GM18907 (cell line): ENCODE measurements at regions not wholly inside any gene's neighbourhood (a gene's known extent, or its start where the extent isn't known, plus 50 kb on each side); places are given as distances from the start of the nearest gene placed in this dataset.
A peak's percentile ranks its signal among the peaks of the same experiment; 100 is the strongest.
"Not testable (repeated sequence)": the region's sequence is repeated elsewhere in the genome, so short reads cannot be mapped to it uniquely, and the experiment has no call there.

Experiments
- ATAC-seq: cut with Tn5 transposase; IDR thresholded peaks from one replicate; pipeline ENCODE4 v1.9.1; 2021; ENCODE audit warnings: mild to moderate bottlenecking, moderate library complexity; ENCODE audit not compliant: unreplicated experiment

GRCh38 chr4:33739884-33740632 is 2504.3 kb downstream of the ARAP2 start:
- ATAC-seq, result no peak

DNA sequence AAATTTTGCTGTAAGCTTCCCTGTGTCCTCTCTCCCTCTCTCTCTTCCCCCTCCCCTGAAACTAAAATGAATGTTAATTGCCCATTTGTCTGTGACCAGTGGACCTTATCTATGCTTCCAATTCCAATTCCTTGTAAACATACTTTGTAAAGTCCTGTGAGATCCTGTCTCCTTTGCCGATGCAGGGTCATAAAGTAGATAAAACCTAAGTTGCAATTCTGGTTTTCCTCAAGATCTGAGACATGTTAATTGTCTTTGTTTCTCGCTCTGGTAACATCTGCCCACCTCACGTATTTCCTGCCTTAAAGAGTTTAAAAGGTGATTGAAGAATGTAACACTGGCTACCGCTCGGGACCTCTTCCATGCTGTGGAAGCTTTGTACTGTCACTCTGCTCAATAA is 2503.4 kb downstream of the ARAP2 start:
- ATAC-seq, result not testable (repeated sequence)

- peak; percentile 64 for ATAC-seq
Measured at GRCh38 chr4:33746979-33747378, 2497.3 kb downstream of the ARAP2 start.

DNA sequence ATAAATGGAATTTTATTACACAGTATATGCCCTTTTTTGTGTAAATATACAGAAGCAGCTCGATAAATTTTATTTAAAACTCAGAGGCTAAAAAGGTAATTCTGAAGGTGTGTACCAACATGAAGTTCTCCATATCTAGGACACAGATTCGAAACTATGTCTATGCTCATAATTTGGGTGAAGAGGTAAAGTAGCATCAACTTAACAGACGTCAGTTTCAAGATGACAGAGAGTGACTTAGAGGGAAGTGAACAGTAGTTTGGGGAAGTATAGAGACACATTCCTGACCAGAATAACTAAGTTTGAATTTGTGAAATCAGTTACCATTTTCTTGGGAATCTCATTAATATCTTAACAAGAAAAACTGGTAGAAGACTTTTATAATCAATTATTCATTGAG is 2493.3 kb downstream of the ARAP2 start:
- ATAC-seq, result no peak

GRCh38 chr4:33772582-33772981 is 2471.7 kb downstream of the ARAP2 start:
- no peak for ATAC-seq

- ATAC-seq, result no peak
Measured at GRCh38 chr4:33780952-33781791, 2463.1 kb downstream of the ARAP2 start.

DNA sequence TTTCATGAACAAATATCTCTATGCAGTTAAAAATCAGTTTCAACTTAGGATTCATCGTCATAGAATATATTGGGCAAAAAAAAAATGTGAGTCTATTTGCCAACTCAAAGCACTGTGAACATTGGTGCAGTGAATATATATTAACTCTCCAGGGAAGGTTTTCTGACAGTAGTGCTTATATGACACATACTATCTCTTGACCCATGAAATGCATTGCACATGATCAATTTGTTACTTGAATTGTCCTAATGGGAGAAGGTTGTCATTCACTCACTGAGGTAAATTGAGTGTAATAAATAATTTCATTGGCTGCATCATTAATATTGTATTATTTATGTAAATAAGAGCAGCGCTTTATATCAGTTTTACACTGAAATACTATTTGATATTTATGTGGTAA is 2458.5 kb downstream of the ARAP2 start:
- no peak for ATAC-seq

GRCh38 chr4:33802578-33802977 is 2441.7 kb downstream of the ARAP2 start:
- no peak for ATAC-seq

- ATAC-seq, result no peak
Measured at GRCh38 chr4:33825685-33826084, 2418.6 kb downstream of the ARAP2 start.

DNA sequence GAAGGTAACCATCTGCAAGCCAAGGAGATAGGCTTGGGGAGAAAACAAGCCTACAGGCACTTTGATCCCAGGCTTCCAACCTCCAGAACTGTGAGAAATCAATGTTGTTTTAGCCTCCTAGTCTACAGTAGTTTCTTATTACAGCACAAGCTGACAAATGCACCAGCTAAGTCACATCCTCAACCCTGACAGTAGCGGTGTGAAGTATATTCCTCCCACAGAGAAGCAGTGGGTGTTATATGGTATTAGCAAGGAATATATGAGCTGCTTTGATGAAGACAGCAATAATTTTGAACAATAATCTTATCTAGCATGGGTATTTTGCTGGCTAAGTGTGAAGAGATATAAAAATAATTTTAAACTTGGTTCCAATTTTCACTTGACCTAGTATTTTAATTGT is 2415.0 kb downstream of the ARAP2 start:
- ATAC-seq, result not testable (repeated sequence)

DNA sequence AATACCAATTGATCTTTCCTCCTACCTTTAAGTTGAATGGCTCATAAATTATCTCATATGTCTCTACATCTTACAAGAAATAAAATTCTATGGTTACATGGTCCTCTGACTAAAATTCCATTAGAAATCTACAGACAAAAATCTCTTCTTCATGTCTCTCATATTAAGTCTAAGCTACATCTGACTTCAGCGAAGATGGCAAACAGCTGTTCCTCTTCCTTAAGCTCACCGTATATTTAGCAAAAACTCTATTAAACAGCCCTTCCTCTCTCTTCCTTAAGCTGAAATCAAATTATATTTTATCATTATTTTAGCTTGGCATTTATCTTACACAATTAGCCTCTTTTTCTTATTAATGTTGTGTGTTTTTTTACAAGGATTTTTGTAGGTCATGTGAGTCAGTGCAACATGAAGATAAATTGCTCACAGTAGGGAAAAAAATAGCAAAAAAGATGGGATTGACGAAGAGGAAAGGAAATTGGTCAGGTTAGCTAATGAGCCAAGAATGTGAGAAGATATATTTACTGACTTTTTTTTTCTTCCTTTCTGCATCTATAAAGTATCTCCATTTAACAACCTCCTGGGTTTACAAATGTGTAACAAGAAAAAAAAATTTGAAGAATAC is 2412.8 kb downstream of the ARAP2 start:
- ATAC-seq, result no peak

- not testable (repeated sequence) for ATAC-seq
Measured at GRCh38 chr4:33835764-33836163, 2408.6 kb downstream of the ARAP2 start.

GRCh38 chr4:33837043-33837838 is 2407.1 kb downstream of the ARAP2 start:
- ATAC-seq, result no peak

DNA sequence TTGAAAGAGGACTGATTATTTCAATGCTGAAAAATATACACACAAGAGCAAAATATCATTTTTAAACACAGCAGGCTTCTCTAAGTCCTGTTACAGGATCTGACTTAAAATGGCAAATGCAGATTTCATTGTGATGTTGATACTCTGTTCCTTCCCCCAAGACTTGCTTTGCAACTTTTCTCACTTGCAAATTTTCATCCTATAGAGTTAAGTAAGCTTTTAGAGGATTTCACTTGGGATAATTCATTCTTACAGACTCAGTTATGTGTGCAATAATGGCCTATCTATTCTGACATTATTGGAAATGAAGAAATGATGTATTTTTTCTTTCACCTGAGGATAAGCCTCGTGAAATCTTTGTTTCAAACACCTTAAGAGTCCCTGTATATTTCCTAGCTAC is 2403.2 kb downstream of the ARAP2 start:
- no peak for ATAC-seq

DNA sequence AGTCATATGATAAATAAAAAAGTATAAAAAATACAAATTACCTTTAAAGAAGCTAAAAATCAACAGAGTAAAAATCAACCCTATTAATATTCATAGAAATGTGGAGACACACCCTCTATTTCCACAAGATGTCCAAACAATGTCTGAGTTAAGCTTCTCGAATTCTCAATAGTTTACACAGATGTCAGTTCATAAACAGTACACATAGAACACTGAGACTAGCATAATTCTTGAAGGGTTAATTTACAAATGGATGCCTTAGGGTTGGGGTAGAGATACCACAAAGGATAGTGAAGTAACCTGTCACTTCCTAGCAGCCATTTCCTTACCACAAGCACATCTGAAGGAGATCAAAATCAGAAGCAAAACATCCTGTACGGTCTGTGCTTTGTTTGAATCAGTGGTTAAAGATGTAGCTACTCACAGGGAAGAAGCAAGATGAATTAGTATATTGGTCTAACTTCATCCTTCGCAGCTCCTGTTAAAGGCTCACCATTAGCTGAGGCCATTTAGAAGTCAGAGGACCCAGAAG is 2393.9 kb downstream of the ARAP2 start:
- ATAC-seq, result no peak

DNA sequence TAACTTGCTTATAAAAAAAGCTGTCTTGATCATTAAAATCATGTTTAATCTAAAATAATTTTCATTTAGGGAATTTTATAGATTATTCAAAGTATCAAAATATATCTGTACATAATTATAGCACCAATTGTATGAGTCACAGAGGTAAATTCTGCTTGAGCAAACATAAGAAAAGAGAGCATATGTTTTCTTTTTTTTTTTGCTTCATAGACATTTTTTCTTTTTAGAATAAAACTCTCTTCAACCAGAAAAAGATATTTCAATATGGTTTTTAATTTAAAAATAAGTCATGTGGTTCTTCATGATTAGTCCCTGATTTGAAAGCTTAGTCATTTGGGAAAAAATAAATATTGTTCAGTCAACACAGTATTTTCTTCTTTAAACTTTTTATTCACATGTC is 2390.6 kb downstream of the ARAP2 start:
- ATAC-seq, result not testable (repeated sequence)

- no peak for ATAC-seq
Measured at GRCh38 chr4:33864290-33864859, 2379.9 kb downstream of the ARAP2 start.

DNA sequence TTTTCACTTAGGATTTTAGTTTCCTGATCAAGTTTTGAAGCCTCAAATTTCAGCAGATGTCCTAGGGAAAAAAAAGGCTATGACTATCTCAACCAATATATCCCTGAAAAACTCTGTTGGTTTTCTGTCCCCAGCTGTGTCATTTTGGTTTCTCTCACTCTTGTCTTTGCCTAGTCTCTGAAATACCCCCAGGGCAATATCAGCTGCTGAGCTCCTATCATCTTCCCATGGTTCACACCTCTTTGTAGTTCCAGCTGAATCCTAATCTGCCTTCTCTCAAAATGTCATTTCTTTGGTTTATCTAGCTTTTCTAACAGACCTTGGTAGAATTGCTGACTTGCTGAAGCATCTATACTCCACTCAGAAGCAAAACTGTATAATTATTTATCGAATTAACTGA is 2370.5 kb downstream of the ARAP2 start:
- ATAC-seq, result no peak

- no peak for ATAC-seq
Measured at GRCh38 chr4:33878710-33879109, 2365.6 kb downstream of the ARAP2 start.

- no peak for ATAC-seq
Measured at GRCh38 chr4:33881176-33881575, 2363.1 kb downstream of the ARAP2 start.
